Gastroesophageal sphincter (tissue), 3 donors: ENCODE measurements at regions not wholly inside any gene's neighbourhood (a gene's known extent, or its start where the extent isn't known, plus 50 kb on each side); places are given as distances from the start of the nearest gene placed in this dataset.

Experiments
- POLR2AphosphoS5 ChIP-seq: sonication (generic); formaldehyde crosslinking; IDR thresholded peaks from one replicate; pipeline ENCODE4 v1.6.1; 2017; ENCODE audit warnings: antibody characterized with exemption
- TF ChIP-seq, protein P1 (sequence below), 4 experiments: fragments of 200-600 bp in 2 of 4; fragments of 450-650 bp in 2 of 4; sonication (generic) in 1 of 4; IDR thresholded peaks; one replicate each; pipeline ENCODE4 v1.5.1; 2017 to 2019; ENCODE audit warnings: antibody characterized with exemption in 4 of 4, mild to moderate bottlenecking in 2 of 4, moderate library complexity in 2 of 4

GRCh38 chr5:34502581-34502980 is 153.5 kb upstream of the RAI14 start:
- TF ChIP-seq, protein P1, sequence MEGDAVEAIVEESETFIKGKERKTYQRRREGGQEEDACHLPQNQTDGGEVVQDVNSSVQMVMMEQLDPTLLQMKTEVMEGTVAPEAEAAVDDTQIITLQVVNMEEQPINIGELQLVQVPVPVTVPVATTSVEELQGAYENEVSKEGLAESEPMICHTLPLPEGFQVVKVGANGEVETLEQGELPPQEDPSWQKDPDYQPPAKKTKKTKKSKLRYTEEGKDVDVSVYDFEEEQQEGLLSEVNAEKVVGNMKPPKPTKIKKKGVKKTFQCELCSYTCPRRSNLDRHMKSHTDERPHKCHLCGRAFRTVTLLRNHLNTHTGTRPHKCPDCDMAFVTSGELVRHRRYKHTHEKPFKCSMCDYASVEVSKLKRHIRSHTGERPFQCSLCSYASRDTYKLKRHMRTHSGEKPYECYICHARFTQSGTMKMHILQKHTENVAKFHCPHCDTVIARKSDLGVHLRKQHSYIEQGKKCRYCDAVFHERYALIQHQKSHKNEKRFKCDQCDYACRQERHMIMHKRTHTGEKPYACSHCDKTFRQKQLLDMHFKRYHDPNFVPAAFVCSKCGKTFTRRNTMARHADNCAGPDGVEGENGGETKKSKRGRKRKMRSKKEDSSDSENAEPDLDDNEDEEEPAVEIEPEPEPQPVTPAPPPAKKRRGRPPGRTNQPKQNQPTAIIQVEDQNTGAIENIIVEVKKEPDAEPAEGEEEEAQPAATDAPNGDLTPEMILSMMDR (IDR thresholded peaks at IDR 0.05) = no peak
- TF ChIP-seq POLR2AphosphoS5 = no peak
